Prostate gland (tissue), 2 donors: ENCODE measurements at regions not wholly inside any gene's neighbourhood (a gene's known extent, or its start where the extent isn't known, plus 50 kb on each side); places are given as distances from the start of the nearest gene placed in this dataset.

Experiments
- POLR2A ChIP-seq: fragments of 450-650 bp; IDR thresholded peaks from one replicate; pipeline ENCODE4 v1.6.1; 2016; ENCODE audit warnings: antibody characterized with exemption, mild to moderate bottlenecking
- POLR2AphosphoS5 ChIP-seq: sonication (generic); formaldehyde crosslinking; IDR thresholded peaks from one replicate; pipeline ENCODE4 v1.6.1; 2017; ENCODE audit warnings: antibody characterized with exemption
- TF ChIP-seq, protein P1 (sequence below), 4 experiments: fragments of 200-600 bp in 2 of 4; fragments of 450-650 bp in 2 of 4; sonication (generic) in 2 of 4; IDR thresholded peaks; 1 replicate in 3 of 4; 2 replicates in 1 of 4; pipeline ENCODE4 v1.5.1; 2016 to 2019; ENCODE audit warnings: antibody characterized with exemption in 4 of 4, mild to moderate bottlenecking in 2 of 4, moderate library complexity in 2 of 4

DNA sequence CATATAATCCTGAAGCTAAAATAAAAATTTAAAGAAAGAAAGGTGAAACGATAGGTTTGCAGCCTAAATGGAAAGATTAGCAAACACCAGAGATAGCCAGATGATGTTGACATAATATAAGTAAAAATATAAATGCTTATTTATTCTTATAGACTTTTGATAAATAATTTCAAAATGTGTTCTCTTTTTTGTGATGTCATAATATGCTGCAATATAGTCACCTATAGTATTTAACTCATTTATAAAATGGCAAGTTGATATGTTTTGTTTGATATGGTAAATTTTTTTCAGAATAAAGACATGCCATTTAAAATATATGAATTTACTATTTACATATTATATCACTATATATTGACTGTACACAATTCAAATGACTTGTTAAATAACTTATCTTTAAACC lies 813.4 kb downstream of the LRFN5 start:
- TF ChIP-seq, protein P1, sequence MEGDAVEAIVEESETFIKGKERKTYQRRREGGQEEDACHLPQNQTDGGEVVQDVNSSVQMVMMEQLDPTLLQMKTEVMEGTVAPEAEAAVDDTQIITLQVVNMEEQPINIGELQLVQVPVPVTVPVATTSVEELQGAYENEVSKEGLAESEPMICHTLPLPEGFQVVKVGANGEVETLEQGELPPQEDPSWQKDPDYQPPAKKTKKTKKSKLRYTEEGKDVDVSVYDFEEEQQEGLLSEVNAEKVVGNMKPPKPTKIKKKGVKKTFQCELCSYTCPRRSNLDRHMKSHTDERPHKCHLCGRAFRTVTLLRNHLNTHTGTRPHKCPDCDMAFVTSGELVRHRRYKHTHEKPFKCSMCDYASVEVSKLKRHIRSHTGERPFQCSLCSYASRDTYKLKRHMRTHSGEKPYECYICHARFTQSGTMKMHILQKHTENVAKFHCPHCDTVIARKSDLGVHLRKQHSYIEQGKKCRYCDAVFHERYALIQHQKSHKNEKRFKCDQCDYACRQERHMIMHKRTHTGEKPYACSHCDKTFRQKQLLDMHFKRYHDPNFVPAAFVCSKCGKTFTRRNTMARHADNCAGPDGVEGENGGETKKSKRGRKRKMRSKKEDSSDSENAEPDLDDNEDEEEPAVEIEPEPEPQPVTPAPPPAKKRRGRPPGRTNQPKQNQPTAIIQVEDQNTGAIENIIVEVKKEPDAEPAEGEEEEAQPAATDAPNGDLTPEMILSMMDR (IDR thresholded peaks at IDR 0.05) = no peak
- TF ChIP-seq POLR2AphosphoS5 (no peak), POLR2A (no peak)
